T-helper 22 cell (primary cell): ENCODE measurements at regions not wholly inside any gene's neighbourhood (a gene's known extent, or its start where the extent isn't known, plus 50 kb on each side); places are given as distances from the start of the nearest gene placed in this dataset.

Experiments
- DNase-seq: peaks from one replicate; pipeline ENCODE4 v3.0.0-alpha.2; 2020; ENCODE audit warnings: low read depth

- no peak for DNase-seq
Measured at GRCh38 chr15:93270937-93271467, 182.0 kb upstream of the RGMA start.

- DNase-seq = no peak
Measured at GRCh38 chr15:93268066-93268465, 179.1 kb upstream of the RGMA start.

- DNase-seq = no peak
Measured at GRCh38 chr15:93266291-93266690, 177.3 kb upstream of the RGMA start.

GRCh38 chr15:93265111-93265556 lies 176.1 kb upstream of the RGMA start:
- no peak for DNase-seq

GRCh38 chr15:93261845-93262244 lies 172.8 kb upstream of the RGMA start:
- no peak for DNase-seq

- DNase-seq = no peak
Measured at GRCh38 chr15:93257920-93258319, 168.9 kb upstream of the RGMA start.

GRCh38 chr15:93253681-93254080 lies 164.7 kb upstream of the RGMA start:
- no peak for DNase-seq

- no peak for DNase-seq
Measured at GRCh38 chr15:93252780-93253179, 163.8 kb upstream of the RGMA start.

- DNase-seq = no peak
Measured at GRCh38 chr15:93250950-93251349, 161.9 kb upstream of the RGMA start.

GRCh38 chr15:93250209-93250608 lies 161.2 kb upstream of the RGMA start:
- no peak for DNase-seq

- DNase-seq = no peak
Measured at GRCh38 chr15:93249623-93250022, 160.6 kb upstream of the RGMA start.

- DNase-seq = no peak
Measured at GRCh38 chr15:93247466-93248121, 158.6 kb upstream of the RGMA start.

- DNase-seq = no peak
Measured at GRCh38 chr15:93246266-93247242, 157.5 kb upstream of the RGMA start.

GRCh38 chr15:93245661-93246042 lies 156.6 kb upstream of the RGMA start:
- DNase-seq = no peak

- no peak for DNase-seq
Measured at GRCh38 chr15:93244696-93245660, 156.0 kb upstream of the RGMA start.

GRCh38 chr15:93243573-93243972 lies 154.6 kb upstream of the RGMA start:
- DNase-seq = no peak

GRCh38 chr15:93241696-93242585 lies 152.9 kb upstream of the RGMA start:
- DNase-seq = no peak

GRCh38 chr15:93239993-93240392 lies 151.0 kb upstream of the RGMA start:
- DNase-seq = no peak

- DNase-seq = no peak
Measured at GRCh38 chr15:93239591-93239990, 150.6 kb upstream of the RGMA start.

GRCh38 chr15:93238641-93239040 lies 149.6 kb upstream of the RGMA start:
- no peak for DNase-seq
